NCI-H146 (cell line): ENCODE measurements at regions not wholly inside any gene's neighbourhood (a gene's known extent, or its start where the extent isn't known, plus 50 kb on each side); places are given as distances from the start of the nearest gene placed in this dataset.

Source experiments
- DNase-seq: peaks from one replicate; lab custom pipeline; 2025; lab: John Stamatoyannopoulos, UW

GRCh38 chr13:107743983-107744382, 471.4 kb downstream of the LIG4 start:
- no peak for DNase-seq

- DNase-seq, result no peak
Observed at GRCh38 chr13:107743526-107743925, 471.8 kb downstream of the LIG4 start.

GRCh38 chr13:107743100-107743499, 472.2 kb downstream of the LIG4 start:
- no peak for DNase-seq

- DNase-seq, result no peak
Observed at GRCh38 chr13:107742544-107742943, 472.8 kb downstream of the LIG4 start.

DNA sequence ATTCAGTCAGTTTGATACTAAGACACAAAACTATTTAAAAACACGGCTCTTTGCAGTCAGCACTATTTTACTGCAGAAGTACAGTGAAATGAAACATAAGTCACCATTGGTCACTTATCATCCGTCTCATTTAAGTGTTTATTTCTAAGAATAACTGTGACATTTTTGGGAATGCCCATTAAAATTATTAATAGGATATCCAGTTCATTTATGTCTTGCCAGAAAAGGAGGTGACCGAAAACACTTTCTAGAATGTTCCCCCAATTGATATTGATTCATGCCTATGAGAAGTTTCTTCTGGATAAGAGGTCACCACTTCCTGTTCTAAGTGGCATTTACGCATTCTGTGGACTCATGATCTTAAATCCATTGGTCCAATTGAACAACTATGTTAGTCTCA, 477.3 kb downstream of the LIG4 start:
- DNase-seq, result no peak

GRCh38 chr13:107736731-107737130, 478.6 kb downstream of the LIG4 start:
- DNase-seq, result no peak

DNA sequence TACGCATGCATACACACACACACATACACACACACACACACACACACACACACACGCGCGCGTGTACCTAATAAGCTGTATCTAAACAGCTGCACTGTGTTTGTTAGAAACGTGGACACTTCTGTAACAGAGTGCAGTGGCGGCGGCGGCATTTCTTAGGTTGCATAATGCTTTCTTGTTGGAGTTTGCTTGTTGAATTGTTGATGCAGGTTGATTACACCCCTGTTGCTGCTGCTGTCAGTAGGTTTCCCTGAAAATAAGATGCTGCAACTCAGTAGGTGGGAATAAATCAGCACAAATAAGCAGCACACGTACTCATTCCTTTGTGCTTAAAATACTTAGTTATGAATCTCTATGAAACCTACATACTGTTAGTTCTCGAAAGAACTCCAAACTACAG, 479.2 kb downstream of the LIG4 start:
- no peak for DNase-seq

- no peak for DNase-seq
Observed at GRCh38 chr13:107734891-107735625, 480.3 kb downstream of the LIG4 start.

- no peak for DNase-seq
Observed at GRCh38 chr13:107733276-107733675, 482.1 kb downstream of the LIG4 start.

DNA sequence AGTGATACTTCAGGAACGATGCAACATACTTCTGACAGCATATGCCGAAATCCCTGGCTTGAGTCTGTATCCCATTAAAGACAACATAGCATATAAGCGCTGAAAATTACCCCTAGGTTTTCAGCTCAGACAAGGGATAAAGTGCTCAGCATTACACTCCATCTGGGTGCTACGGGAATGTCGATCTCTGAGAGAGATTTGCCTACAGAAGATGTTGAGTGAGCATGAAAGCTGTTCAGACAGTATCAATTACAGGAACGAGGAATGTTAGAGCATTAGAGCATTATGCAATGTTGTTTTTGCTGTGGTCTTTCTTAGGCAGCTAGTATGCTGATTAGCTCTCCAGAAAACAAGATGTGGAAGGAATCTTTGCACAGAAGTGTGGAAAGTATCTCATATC, 484.5 kb downstream of the LIG4 start:
- no peak for DNase-seq

- no peak for DNase-seq
Observed at GRCh38 chr13:107721125-107721869, 494.0 kb downstream of the LIG4 start.

GRCh38 chr13:107716741-107717140, 498.6 kb downstream of the LIG4 start:
- no peak for DNase-seq

- DNase-seq, result no peak
Observed at GRCh38 chr13:107716241-107716640, 499.1 kb downstream of the LIG4 start.

DNA sequence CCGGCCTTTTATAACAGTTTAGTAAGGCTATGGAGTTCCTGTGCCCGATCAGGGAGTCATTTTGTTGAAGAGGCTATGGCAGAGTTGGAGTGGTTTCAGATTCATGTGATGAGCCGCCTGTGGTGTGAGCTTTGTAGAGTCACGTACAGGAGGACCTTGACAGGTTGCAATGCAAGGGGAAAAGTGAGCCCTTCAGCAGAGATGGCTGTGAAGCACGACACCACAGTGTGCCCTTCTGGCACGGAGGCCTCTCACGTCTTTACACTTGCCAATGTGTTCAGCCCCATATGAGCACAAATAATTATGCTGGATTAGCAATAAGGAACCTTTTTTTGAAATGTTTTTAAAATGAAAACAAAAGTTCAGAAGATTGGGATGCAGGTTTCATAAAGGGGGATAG, 499.8 kb downstream of the LIG4 start:
- DNase-seq, result no peak

DNA sequence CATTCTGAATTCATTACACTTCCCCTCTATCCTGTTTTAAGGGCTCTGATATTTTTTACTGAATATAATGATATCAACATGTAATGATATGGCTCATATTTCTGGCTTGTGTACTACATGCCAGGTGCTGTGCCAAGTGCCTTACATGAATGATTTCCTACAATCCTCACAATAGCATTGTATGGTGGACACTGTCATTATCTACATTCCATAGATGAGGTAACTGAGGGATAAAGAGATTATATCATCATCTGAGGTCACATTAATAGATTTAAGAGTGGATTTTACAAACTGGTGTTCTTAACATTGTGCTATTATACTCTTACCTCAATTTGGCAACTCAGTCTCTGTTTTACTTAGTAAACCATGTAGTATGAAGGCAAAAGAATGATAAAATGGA, 502.0 kb downstream of the LIG4 start:
- no peak for DNase-seq

DNA sequence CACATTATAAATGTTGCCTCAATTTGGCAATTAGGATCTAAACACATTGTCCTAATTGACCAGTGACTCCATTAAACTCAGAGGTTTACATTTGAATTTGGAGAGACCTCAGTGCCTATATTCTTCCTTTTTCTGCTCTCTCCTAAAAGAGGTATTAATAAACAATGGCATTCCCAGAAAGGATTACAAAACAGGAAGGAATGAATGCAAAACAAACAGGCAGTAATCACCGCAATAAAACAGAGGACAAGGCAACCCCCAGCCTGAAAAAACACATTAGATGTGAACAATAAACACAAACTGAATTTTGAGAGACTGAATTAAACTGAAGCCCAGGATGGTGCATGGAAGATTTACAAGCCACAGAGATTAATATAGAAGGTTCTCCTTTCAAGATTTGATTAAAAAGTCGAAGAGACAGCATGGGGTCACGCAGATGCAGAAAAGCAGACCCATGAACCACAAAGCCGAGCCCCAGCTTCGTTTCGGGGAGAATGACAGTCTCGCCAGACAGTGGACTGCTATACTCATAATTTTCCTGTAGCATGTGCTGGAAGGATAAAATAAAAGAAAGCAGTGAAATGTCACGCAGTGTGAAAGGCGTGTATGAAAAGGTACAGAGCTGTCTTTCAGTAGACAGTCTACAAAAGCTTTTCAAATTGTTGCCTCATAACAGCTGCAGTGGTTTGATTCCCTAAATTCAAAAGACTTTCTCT, 503.0 kb downstream of the LIG4 start:
- no peak for DNase-seq

DNA sequence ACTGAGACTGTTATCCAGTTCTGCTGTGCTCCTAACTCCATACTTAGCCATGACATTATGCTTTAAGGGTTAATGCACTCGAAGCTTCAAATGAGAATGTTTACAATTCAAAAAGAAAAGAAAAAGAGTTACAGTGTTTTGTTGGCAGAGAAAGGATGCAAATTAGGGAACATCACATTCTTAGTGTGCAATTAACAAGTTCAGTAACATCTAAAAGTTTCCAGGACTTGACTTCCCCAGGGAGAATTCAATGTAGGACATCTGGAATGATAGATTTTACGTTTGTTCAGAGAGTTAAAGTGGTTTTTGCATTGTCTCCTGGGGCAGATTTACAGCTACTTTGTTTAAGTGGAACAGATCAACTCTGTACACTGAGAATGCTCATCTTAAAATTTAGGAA, 525.2 kb downstream of the LIG4 start:
- DNase-seq, result no peak

DNA sequence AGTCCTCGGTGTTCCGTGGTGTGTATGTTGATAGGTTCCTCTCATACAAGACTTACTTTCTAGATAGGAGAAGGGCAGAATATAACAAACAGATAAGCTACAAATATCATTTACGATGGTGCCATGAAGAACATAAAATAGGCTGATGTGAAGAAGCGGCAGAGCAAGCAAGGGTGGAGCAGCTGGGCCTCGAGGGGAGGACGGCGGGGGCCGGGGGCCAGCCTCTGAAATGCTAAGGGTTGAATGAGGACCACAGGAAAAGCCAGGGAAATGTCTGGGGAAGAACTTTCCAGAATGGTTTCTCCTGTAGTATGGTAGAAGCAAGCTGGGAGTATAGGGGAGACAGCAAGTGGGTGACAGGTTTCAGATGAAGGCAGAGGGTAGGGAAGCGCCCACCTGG, 529.5 kb downstream of the LIG4 start:
- no peak for DNase-seq

DNA sequence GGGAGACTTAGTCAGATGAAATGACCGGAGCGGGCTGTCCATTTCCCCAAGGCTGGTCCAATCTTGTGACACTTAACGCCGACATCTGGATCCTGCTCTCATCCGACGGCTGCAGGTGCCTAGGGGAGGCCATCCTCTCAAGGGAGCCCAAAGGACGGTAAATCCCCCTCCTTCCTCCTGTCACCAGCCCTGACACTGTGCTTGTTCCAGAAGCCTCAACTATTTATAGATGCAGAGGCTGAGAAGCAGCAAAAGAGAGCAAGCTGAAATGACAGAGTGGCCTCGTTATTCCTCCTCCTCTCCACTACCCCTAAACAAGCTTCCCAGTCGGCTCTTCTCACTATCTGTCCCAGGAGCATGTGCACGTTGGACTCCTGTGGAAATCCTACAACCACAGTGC, 533.7 kb downstream of the LIG4 start:
- DNase-seq, result no peak

DNA sequence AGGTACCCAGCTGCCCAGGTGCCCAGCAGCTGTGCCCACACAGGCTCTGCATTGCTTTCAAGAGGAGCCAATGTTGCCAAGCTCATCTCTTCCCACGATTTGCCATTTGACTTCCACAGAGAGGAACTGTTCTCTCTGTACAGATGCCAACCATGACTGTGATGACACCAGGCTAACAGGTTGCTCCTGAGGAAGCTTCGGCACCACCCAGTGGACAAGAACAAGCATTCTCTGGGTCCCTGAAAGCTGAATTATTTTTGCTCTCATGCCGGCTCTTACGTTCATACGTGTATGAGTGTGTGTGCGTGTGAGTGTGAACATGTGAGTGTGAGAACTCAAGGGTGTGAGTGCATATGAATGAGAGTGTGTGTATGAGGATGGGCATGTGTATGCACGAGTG, 535.2 kb downstream of the LIG4 start:
- no peak for DNase-seq

DNA sequence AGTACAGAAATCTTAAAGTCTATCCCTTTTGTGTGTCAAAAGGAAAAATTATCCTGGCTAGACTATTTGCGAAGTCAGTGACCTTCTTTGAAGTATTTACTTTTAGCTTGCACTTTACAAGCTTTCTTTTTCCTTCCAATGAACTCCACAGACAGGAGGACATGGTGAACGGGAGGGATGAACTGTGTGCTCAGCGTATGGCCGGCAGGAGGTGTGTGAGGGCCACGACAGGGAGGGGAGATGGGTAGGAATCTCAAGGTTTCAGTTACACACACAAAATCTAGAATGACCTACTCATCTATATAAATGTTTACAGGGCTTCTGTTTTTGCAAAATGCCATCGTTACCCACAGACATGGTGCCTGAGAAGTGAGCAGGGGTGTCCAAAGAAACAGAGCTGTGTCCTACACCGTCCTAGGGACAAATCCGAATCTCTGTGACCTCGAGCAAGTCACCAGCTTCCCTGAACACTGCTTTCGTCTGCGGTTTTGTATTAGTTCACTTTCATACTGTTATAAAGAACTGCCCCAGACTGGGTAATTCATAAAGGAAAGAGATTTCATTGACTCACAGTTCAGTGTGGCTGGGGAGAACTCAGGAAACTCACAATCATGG, 537.2 kb downstream of the LIG4 start:
- DNase-seq, result no peak

GRCh38 chr13:107675847-107676550, 539.3 kb downstream of the LIG4 start:
- DNase-seq, result no peak
